K562 (cell line): ENCODE measurements at regions not wholly inside any gene's neighbourhood (a gene's known extent, or its start where the extent isn't known, plus 50 kb on each side); places are given as distances from the start of the nearest gene placed in this dataset.

Source experiments
- ATAC-seq: fragments of 200-7000 bp; cut with Tn5 transposase; 3 replicates; pipeline ENCODE4 v1.9.1; 2020; ENCODE audit warnings: moderate library complexity
- BruUV-seq: library from RNA; stranded (reverse); fragments of 400-500 nt; replicated peaks from 2 replicates; lab custom pipeline; 2021; lab: Mats Ljungman, UMichigan
- CTCF ChIA-PET: fragments of 300-600 bp; formaldehyde crosslinking; extraction: SDS; loops from one replicate; lab custom pipeline; 2021; ENCODE audit warnings: low intra/inter-chr PET ratio; lab: Yijun Ruan, JAX
- POLR2A ChIA-PET: fragments of 300-600, 350-650 bp; sonication (Branson Sonifier 250); formaldehyde crosslinking; extraction: SDS; loops from one replicate; lab custom pipeline; 2021; ENCODE audit warnings: antibody characterized with exemption, inconsistent platforms; lab: Yijun Ruan, JAX
- DNase-seq, 4 experiments: peaks; one replicate each; pipeline versions ENCODE4 v3.0.0 to v3.0.0-alpha.2; 2011 to 2018; ENCODE audit warnings: low spot score in 3 of 4, mixed read lengths in 3 of 4; ENCODE audit errors: extremely low read depth in 1 of 4
- FAIRE-seq: peaks from 2 replicates; lab custom pipeline; 2011; peaks lifted over from hg19 to GRCh38; lab: Jason Lieb, UNC
- H2AFZ ChIP-seq: 2 replicates; pipeline ENCODE4 v1.6.0; 2011; ENCODE audit warnings: low read depth, low read length, control low read depth, inconsistent platforms
- H3K27ac ChIP-seq: fragments of 200-600 bp; 3 replicates; pipeline ENCODE4 v1.8.0; 2011; ENCODE audit warnings: low read depth, mild to moderate bottlenecking, control low read depth, inconsistent platforms, low read length, moderate library complexity, mixed read lengths; ENCODE audit errors: extremely low read depth
- H3K27me3 ChIP-seq, 2 experiments: fragments of 300-600 bp in 1 of 2; 2 replicates in 1 of 2; 3 replicates in 1 of 2; pipeline versions ENCODE4 v1.6.0 to v1.8.0; 2011; ENCODE audit warnings: inconsistent platforms in 2 of 2, low read length in 2 of 2, mild to moderate bottlenecking in 1 of 2, mixed read lengths in 1 of 2, moderate library complexity in 1 of 2; ENCODE audit not compliant: control insufficient read depth in 2 of 2, insufficient read depth in 2 of 2
- H3K36me3 ChIP-seq: fragments of 300-600 bp; 3 replicates; pipeline ENCODE4 v1.8.0; 2011; ENCODE audit warnings: mild to moderate bottlenecking, low read length, inconsistent platforms; ENCODE audit not compliant: control insufficient read depth, insufficient read depth
- H3K4me1 ChIP-seq, 2 experiments: fragments of 200-600 bp in 1 of 2; replicated peaks in 1 of 2; 2 replicates in 1 of 2; 3 replicates in 1 of 2; pipeline versions ENCODE4 v1.5.1 to v1.8.0; 2011; ENCODE audit warnings: inconsistent platforms in 2 of 2, low read length in 2 of 2, mild to moderate bottlenecking in 1 of 2, mixed read lengths in 1 of 2, moderate library complexity in 1 of 2; ENCODE audit not compliant: control insufficient read depth in 2 of 2, insufficient read depth in 2 of 2
- H3K4me2 ChIP-seq: 2 replicates; pipeline ENCODE4 v1.6.1; 2011; ENCODE audit warnings: low read length, control low read depth, inconsistent platforms, mixed read lengths; ENCODE audit not compliant: insufficient read depth
- H3K4me3 ChIP-seq: fragments of 200-600 bp; sonication (generic), shearing (Covaris generic); 2 replicates; pipeline ENCODE4 v1.5.1; 2016; ENCODE audit warnings: control low read depth, inconsistent platforms
- H3K79me2 ChIP-seq: fragments of 200-600 bp; 3 replicates; pipeline ENCODE4 v1.8.0; 2011; ENCODE audit warnings: low read length, inconsistent platforms; ENCODE audit not compliant: control insufficient read depth, insufficient read depth
- H3K9ac ChIP-seq, 2 experiments: 2 replicates each; pipeline versions ENCODE4 v1.6.0 to v1.6.1; 2011; ENCODE audit warnings: low read depth in 2 of 2, low read length in 2 of 2, control low read depth in 1 of 2, inconsistent platforms in 1 of 2, mild to moderate bottlenecking in 1 of 2, mixed read lengths in 1 of 2; ENCODE audit not compliant: insufficient read depth in 1 of 2
- H3K9me1 ChIP-seq: one replicate; pipeline ENCODE4 v1.6.0; 2011; ENCODE audit warnings: inconsistent platforms, mild to moderate bottlenecking, low read length, moderate library complexity; ENCODE audit not compliant: control insufficient read depth, insufficient read depth
- H3K9me3 ChIP-seq: replicated peaks from 2 replicates; pipeline ENCODE4 v1.5.1; 2011; ENCODE audit warnings: low read depth, low read length, inconsistent platforms; ENCODE audit not compliant: control insufficient read depth, insufficient read depth
- H4K20me1 ChIP-seq: replicated peaks from 2 replicates; pipeline ENCODE4 v1.6.1; 2011; ENCODE audit warnings: low read length, inconsistent platforms, mixed read lengths; ENCODE audit not compliant: control insufficient read depth, insufficient read depth
- NEUROD1 ChIP-seq: fragments of 150-350 bp; IDR thresholded peaks from 2 replicates; pipeline ENCODE4 v1.6.1; 2014; ENCODE audit warnings: borderline replicate concordance, low read length, low read depth; ENCODE audit not compliant: partially characterized antibody
- NFIX ChIP-seq: fragments of 250-450 bp; sonication (Bioruptor Pico); IDR thresholded peaks from 2 replicates; pipeline ENCODE4 v1.4.0; 2020; ENCODE audit warnings: low read depth, mild to moderate bottlenecking, moderate library complexity
- PML ChIP-seq: IDR thresholded peaks from 2 replicates; pipeline ENCODE4 v1.6.1; 2012; ENCODE audit warnings: low read length, inconsistent platforms
- SNAPC5 ChIP-seq: fragments of 250-450 bp; sonication (Bioruptor Pico); IDR thresholded peaks from 2 replicates; pipeline ENCODE4 v1.8.0; 2021; ENCODE audit warnings: moderate library complexity, mild to moderate bottlenecking, inconsistent platforms
- TAF15 ChIP-seq: fragments of 200-400 bp; formaldehyde crosslinking; IDR thresholded peaks from 2 replicates; pipeline ENCODE4 v1.6.1; 2017; ENCODE audit warnings: mild to moderate bottlenecking, low read depth, low read length, moderate library complexity
- TAF9B ChIP-seq: fragments of 450-650 bp; IDR thresholded peaks from 2 replicates; pipeline ENCODE4 v1.6.1; 2018; ENCODE audit warnings: mild to moderate bottlenecking; ENCODE audit not compliant: partially characterized antibody
- ZFP30 ChIP-seq: fragments of 250-450 bp; sonication (Bioruptor Pico); IDR thresholded peaks from 2 replicates; pipeline ENCODE4 v1.8.0; 2022; ENCODE audit warnings: moderate library complexity, mild to moderate bottlenecking, inconsistent platforms, borderline replicate concordance
- ZNF124 ChIP-seq: sonication (generic); formaldehyde crosslinking; IDR thresholded peaks from 2 replicates; pipeline ENCODE4 v1.8.1; 2022; ENCODE audit warnings: missing genetic modification reagents
- ZNF174 ChIP-seq: fragments of 250-450 bp; sonication (Bioruptor Pico); IDR thresholded peaks from 2 replicates; pipeline ENCODE4 v1.4.0; 2020; ENCODE audit warnings: mild to moderate bottlenecking
- WGBS: fragments of 100-300 bp; shearing (Covaris generic); methylation state at CpG from one replicate; pipeline ENCODE4 v1.1.6; 2016; ENCODE audit warnings: low coverage, mixed read lengths; ENCODE audit not compliant: insufficient coverage; ENCODE audit errors: missing lambda C conversion rate; 5-methylcytosine and 5-hydroxymethylcytosine counted together
- in situ Hi-C: fragments of 300-500 bp; cut with MboI; formaldehyde crosslinking; loops from 4 replicates; pipeline ENCODE4 v1.15.0; 2018; ENCODE audit warnings: inconsistent platforms, mixed read lengths
- intact Hi-C: fragments of 100-400 bp; cut with micrococcal nuclease; formaldehyde crosslinking; loops from 2 replicates; pipeline ENCODE4 v1.14.2; 2022

GRCh38 chr13:111573801-111574200 lies 253.4 kb downstream of the TEX29 start:
- Histone ChIP-seq H3K9ac (no peak overlapping the region), H3K36me3 (no peaks in the 10 kb centered on the region), H3K9me1 (no peaks in the 10 kb centered on the region), H3K4me2 (no peak overlapping the region), H2AFZ (no peak overlapping the region), H3K27ac (no peak overlapping the region), H3K9me3 (peaks cover 2% of the 10 kb centered on the region; the same call in 1 of the 2 replicates), H3K4me3 (no peak overlapping the region), H3K27me3 (0 out of 5 replicates have a peak, but pooled peaks cover 0 to 6% of the 10 kb centered on the region in 2 experiments), H3K79me2 (no peaks in the 10 kb centered on the region), H4K20me1 (no peaks in the 10 kb centered on the region), H3K4me1 (no peaks in the 10 kb centered on the region)
- POLR2A ChIA-PET: no interaction called here
- no peak for FAIRE-seq
- BruUV-seq: no TSS peak
- CTCF ChIA-PET: no interaction called here
- no peak for ATAC-seq
- intact Hi-C loops (no loop called here), in situ Hi-C loops (no loop called here)
- DNase-seq: no peak
- WGBS: 2% methylated on average over 4 of the region's 7 CpGs
- TF ChIP-seq NEUROD1: no peak
- TF ChIP-seq TAF15: no peak
- no peak for TF ChIP-seq PML
- no peak for TF ChIP-seq ZNF174
- peak; percentile 90 for TF ChIP-seq ZNF124 (CRISPR knock-in tag)
- no peak for TF ChIP-seq ZFP30
- TF ChIP-seq NFIX: no peak
- TF ChIP-seq SNAPC5 (CRISPR knock-in tag): no peak
- TF ChIP-seq TAF9B: no peak
